MCF 10A (cell line): ENCODE measurements at regions not wholly inside any gene's neighbourhood (a gene's known extent, or its start where the extent isn't known, plus 50 kb on each side); places are given as distances from the start of the nearest gene placed in this dataset.
A peak's percentile ranks its signal among the peaks of the same experiment; 100 is the strongest.

Experiments used
- BruUV-seq: library from RNA; stranded (reverse); fragments of 400-500 nt; replicated peaks from 2 replicates; lab custom pipeline; 2021; lab: Mats Ljungman, UMichigan
- CTCF ChIA-PET: fragments of 300-600 bp; sonication (Branson Sonifier 250); formaldehyde crosslinking; extraction: SDS; loops from one replicate; lab custom pipeline; 2021; ENCODE audit warnings: antibody characterized with exemption, inconsistent platforms; lab: Yijun Ruan, JAX
- POLR2A ChIA-PET: fragments of 300-600, 350-650 bp; sonication (Branson Sonifier 250); formaldehyde crosslinking; extraction: SDS; loops from one replicate; lab custom pipeline; 2020; ENCODE audit warnings: antibody characterized with exemption, inconsistent platforms; lab: Yijun Ruan, JAX
- DNase-seq: peaks from one replicate; pipeline ENCODE4 v3.0.0-alpha.2; 2018; ENCODE audit not compliant: unreplicated experiment
- H3K27ac Mint-ChIP-seq: one replicate; pipeline ENCODE4 v1.8.0; 2022; ENCODE audit warnings: mild to moderate bottlenecking, low read depth, mixed read lengths; ENCODE audit not compliant: unreplicated experiment
- H3K27me3 Mint-ChIP-seq: one replicate; pipeline ENCODE4 v1.8.0; 2022; ENCODE audit warnings: mixed read lengths; ENCODE audit not compliant: insufficient read depth, unreplicated experiment
- H3K36me3 Mint-ChIP-seq: one replicate; pipeline ENCODE4 v1.8.0; 2022; ENCODE audit warnings: mild to moderate bottlenecking, moderate library complexity, mixed read lengths; ENCODE audit not compliant: insufficient read depth, unreplicated experiment
- H3K4me1 Mint-ChIP-seq: one replicate; pipeline ENCODE4 v1.8.0; 2022; ENCODE audit warnings: mixed read lengths; ENCODE audit not compliant: insufficient read depth, unreplicated experiment
- H3K4me3 Mint-ChIP-seq: one replicate; pipeline ENCODE4 v1.8.0; 2022; ENCODE audit warnings: mild to moderate bottlenecking, moderate library complexity, mixed read lengths; ENCODE audit not compliant: unreplicated experiment
- H3K9me3 Mint-ChIP-seq: one replicate; pipeline ENCODE4 v1.8.0; 2022; ENCODE audit warnings: mixed read lengths; ENCODE audit not compliant: unreplicated experiment
- CTCF ChIP-seq: fragments of 200-600 bp; IDR thresholded peaks from one replicate; pipeline ENCODE4 v1.8.0; 2022; ENCODE audit warnings: antibody characterized with exemption, mild to moderate bottlenecking; ENCODE audit not compliant: unreplicated experiment
- intact Hi-C: fragments of 100-400 bp; cut with micrococcal nuclease; formaldehyde crosslinking; loops from 2 replicates; pipeline ENCODE4 v1.14.1; 2022

DNA sequence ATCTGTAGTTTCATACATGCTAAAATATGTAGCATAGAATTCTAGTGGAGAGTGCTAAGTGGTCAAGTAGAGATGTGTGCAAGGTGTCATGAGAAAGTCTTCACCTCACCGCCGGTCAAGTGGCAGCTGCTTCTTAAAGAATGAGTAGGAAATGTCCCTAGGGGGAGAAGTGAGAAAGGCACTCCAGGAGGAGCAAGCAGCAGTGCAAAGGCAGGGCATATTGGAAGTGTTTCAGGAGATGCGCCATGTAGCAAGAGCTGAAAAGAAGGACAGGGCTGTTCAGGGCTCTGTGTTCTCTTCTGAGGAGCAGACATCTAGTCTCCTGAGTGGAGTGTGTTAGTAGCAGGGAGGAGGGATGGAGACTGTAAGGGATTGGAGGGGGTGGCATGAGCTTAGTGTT lies 312.4 kb upstream of the SEMA6D start:
- ChIA-PET POLR2A (interaction anchor here (0.6 kb wide), 1 partner anchor 114 kb away, joined by 3 read pairs; no protein-coding TSS in a partner anchor), CTCF (interaction anchor here (0.6 to 1.1 kb wide), 7 partner anchors 21 to 236 kb away, joined by 3 to 4 read pairs (median 3); no protein-coding TSS in a partner anchor)
- H3K36me3 Mint-ChIP-seq = no peaks in the 10 kb centered on the region
- no peak for TF ChIP-seq CTCF
- intact Hi-C loops = no loop called here
- no peak overlapping the region for H3K27ac Mint-ChIP-seq
- H3K4me3 Mint-ChIP-seq = no peak overlapping the region
- DNase-seq = no peak
- H3K9me3 Mint-ChIP-seq = no peaks in the 10 kb centered on the region
- no peaks in the 10 kb centered on the region for H3K4me1 Mint-ChIP-seq
- BruUV-seq = no TSS peak
- peaks cover 8% of the 10 kb centered on the region for H3K27me3 Mint-ChIP-seq

DNA sequence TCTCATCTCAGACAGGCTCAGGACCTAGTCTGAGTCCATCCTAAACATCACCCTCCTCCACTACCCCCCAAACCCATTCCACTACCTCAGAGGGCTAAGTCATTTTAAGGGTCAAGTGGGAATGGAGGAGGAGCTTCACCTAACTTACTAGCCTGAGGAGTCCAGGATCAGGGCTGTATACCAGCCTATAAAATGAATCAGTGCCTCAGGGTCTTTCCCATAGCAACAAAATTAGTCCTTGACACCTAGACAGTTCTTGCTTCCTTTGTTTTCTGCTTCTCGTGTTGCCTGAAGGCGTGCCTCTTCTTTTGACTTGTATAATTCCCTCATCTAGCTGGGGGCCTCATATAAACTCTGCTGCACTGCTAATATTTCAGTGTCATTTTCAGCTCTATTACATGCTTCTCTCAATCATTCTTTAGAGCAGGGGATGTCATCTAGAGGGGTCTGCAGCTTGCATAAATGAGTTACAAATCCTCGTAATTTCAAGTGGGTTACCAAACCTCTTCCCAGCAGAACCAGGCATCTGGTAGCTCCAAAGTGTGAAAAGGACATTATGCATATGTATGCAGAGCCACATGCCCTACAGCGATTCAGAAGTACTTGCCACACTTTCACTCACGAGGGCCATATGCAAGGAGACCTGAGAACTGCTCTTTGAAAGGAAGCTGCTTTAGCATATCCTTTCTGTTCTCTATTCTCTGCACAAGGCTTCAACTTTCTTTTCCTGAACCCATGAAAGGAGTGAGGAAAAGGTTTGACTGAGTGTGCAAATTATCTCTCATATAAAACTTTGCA lies 311.7 kb upstream of the SEMA6D start:
- no peak overlapping the region for H3K27ac Mint-ChIP-seq
- no TSS peak for BruUV-seq
- H3K27me3 Mint-ChIP-seq = peaks cover 8% of the 10 kb centered on the region
- H3K9me3 Mint-ChIP-seq = no peaks in the 10 kb centered on the region
- H3K4me3 Mint-ChIP-seq = no peak overlapping the region
- POLR2A ChIA-PET = interaction anchor here (0.6 to 0.7 kb wide), 2 partner anchors 15 to 115 kb away, joined by 3 read pairs; no protein-coding TSS in a partner anchor
- H3K36me3 Mint-ChIP-seq = no peaks in the 10 kb centered on the region
- DNase-seq = no peak
- CTCF ChIA-PET = interaction anchor here (0.6 to 1.6 kb wide), 6 partner anchors 21 to 880 kb away, joined by 3 to 6 read pairs (median 3); no protein-coding TSS in a partner anchor
- no peak for TF ChIP-seq CTCF
- H3K4me1 Mint-ChIP-seq = no peaks in the 10 kb centered on the region
- intact Hi-C loops = no loop called here

GRCh38 chr15:47407692-47408091 lies 309.6 kb upstream of the SEMA6D start:
- CTCF ChIA-PET = no interaction called here
- no peaks in the 10 kb centered on the region for H3K36me3 Mint-ChIP-seq
- POLR2A ChIA-PET = no interaction called here
- intact Hi-C loops = no loop called here
- no peaks in the 10 kb centered on the region for H3K4me1 Mint-ChIP-seq
- no peak for DNase-seq
- no TSS peak for BruUV-seq
- H3K9me3 Mint-ChIP-seq = no peaks in the 10 kb centered on the region
- H3K4me3 Mint-ChIP-seq = no peak overlapping the region
- peaks cover 8% of the 10 kb centered on the region for H3K27me3 Mint-ChIP-seq
- TF ChIP-seq CTCF = no peak
- H3K27ac Mint-ChIP-seq = no peak overlapping the region

- POLR2A ChIA-PET = no interaction called here
- CTCF ChIA-PET = interaction anchor here (0.6 kb wide), 1 partner anchor 49 kb away, joined by 3 read pairs; no protein-coding TSS in a partner anchor
- H3K4me3 Mint-ChIP-seq = no peak overlapping the region
- TF ChIP-seq CTCF = no peak
- H3K36me3 Mint-ChIP-seq = no peaks in the 10 kb centered on the region
- intact Hi-C loops = no loop called here
- H3K9me3 Mint-ChIP-seq = no peaks in the 10 kb centered on the region
- H3K4me1 Mint-ChIP-seq = no peaks in the 10 kb centered on the region
- H3K27me3 Mint-ChIP-seq = peaks cover 8% of the 10 kb centered on the region
- no peak for DNase-seq
- TSS peak; percentile 90 for BruUV-seq
- H3K27ac Mint-ChIP-seq = peak overlapping the region; percentile 42
Measured at GRCh38 chr15:47409038-47409437, 308.3 kb upstream of the SEMA6D start.
